H1 (cell line): ENCODE measurements at regions not wholly inside any gene's neighbourhood (a gene's known extent, or its start where the extent isn't known, plus 50 kb on each side); places are given as distances from the start of the nearest gene placed in this dataset.

ENCODE experiments used
- CBX5 ChIP-seq: fragments of 300-800, 300-1000 bp; sonication (generic); IDR thresholded peaks from 2 replicates; pipeline ENCODE4 v1.7.1; 2016; ENCODE audit warnings: antibody characterized with exemption, low read length, low read depth
- NANOG ChIP-seq: IDR thresholded peaks from 2 replicates; pipeline ENCODE4 v1.6.1; 2011; ENCODE audit warnings: low read length, low read depth, mild to moderate bottlenecking, inconsistent platforms; ENCODE audit not compliant: insufficient read depth, poor library complexity, severe bottlenecking

- TF ChIP-seq NANOG (no peak), CBX5 (no peak)
These were observed 73.3 kb downstream of the NCOR2 start (continued) for GRCh38 chr12:124493809-124494750.
